NCI-H2029 treated with DMSO at 0.1 percent for 48 hours (cell line): ENCODE measurements at regions not wholly inside any gene's neighbourhood (a gene's known extent, or its start where the extent isn't known, plus 50 kb on each side); places are given as distances from the start of the nearest gene placed in this dataset.
"Not testable (repeated sequence)": the region's sequence is repeated elsewhere in the genome, so short reads cannot be mapped to it uniquely, and the experiment has no call there.

Experiments used
- DNase-seq: peaks from one replicate; lab custom pipeline; 2025; lab: John Stamatoyannopoulos, UW

GRCh38 chr3:191741847-191742350, 280.9 kb downstream of the PYDC2 start:
- not testable (repeated sequence) for DNase-seq

DNA sequence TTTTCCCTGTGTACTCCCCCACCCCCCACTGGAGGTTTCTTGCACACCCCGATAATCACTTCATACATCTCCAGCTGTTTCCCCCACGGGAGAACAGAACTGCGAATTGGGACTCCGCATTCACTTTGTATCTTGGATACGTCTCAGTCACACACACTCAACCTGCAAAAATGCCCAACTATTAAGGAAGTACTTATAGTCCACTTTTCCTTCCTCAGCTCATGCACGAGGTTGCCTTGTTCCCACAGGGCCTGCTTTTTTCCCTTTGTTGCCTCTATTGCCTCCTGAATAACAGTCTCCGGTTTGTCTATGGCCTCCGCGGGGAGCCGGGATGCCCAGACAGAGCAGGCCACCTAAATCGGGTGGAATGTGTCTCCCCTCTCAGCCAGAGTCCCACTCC, 282.3 kb downstream of the PYDC2 start:
- no peak for DNase-seq

DNA sequence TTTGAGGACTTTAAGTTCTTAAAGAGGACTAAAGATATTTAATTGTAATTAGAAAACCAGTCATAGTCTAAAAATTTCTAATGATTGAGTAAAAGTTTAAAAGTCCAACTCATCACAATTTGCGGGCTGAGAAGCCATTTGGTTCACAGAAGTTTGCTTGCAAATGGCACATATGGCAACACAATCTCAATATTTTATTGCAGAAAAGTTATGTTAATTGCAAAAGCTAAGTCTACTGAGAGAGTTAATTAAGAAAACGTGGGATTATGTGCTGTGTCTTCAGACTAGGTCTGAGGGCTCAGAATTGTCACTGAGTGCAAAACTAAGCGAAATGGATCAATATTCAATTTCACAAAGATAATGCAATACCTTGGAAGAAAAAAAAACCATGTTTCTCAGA, 289.7 kb downstream of the PYDC2 start:
- no peak for DNase-seq

DNA sequence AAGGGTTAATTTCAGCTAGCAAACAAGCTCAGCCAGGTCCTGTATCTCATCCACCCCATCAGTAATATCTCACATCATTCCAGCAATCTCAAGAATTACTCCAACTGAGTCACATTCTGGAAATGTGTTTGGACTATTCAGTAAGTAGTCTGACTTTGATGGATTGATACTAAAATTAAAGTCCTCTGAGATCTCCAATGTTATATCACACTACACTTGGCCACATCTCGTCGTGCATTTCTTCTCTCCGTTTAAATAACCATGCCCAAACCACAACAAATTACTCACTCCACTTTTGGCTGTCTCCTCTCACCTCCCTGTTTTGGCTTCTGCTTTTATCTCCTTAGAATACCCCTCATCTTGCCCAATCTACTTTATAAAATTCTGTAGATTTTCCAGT, 292.2 kb downstream of the PYDC2 start:
- no peak for DNase-seq

- no peak for DNase-seq
Observed at GRCh38 chr3:191761906-191762305, 300.9 kb downstream of the PYDC2 start.

GRCh38 chr3:191762323-191762960, 301.5 kb downstream of the PYDC2 start:
- DNase-seq, result no peak

GRCh38 chr3:191768421-191768820, 307.5 kb downstream of the PYDC2 start:
- no peak for DNase-seq

- DNase-seq, result no peak
Observed at GRCh38 chr3:191770541-191770940, 309.6 kb downstream of the PYDC2 start.

DNA sequence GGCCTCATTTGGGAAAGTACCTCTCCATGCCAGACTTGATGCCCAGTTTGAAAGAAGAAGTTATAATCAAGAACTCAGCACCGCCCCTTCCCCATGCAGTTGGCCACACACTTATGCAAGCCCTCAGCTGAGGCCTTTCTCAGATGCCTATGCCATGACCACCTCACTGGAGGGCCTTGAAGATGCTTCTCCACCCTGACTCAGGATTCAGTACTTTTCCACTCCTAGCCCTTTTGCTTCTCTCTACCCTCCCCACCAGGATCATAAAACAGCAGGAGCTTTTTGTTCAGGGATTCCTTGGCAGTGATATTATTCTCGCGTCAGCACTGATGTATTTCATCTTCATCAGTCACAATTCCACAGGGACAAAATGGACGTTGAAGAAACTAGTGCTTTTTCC, 313.5 kb downstream of the PYDC2 start:
- DNase-seq, result no peak

- no peak for DNase-seq
Observed at GRCh38 chr3:191775451-191776233, 314.7 kb downstream of the PYDC2 start.

- no peak for DNase-seq
Observed at GRCh38 chr3:191781044-191781443, 320.1 kb downstream of the PYDC2 start.

DNA sequence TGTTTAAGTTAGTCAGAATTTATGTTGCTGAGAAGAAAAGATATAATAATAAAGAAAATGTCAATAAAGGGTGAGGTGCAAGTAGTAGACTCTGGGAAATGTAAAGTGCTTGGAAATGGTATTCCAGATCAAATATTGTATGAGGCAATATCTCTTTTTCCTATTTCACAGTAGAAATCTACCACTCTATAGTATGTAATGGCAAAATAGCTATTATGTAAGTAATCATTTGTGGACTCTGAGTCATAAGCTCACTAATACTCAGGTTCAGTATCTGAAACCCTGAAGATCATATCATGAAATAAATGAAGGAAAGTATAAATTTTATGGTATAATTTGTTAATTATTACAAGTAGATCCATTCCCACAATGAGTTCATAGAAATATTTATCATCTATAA, 322.1 kb downstream of the PYDC2 start:
- DNase-seq, result no peak

GRCh38 chr3:191790934-191791333, 330.0 kb downstream of the PYDC2 start:
- no peak for DNase-seq

- no peak for DNase-seq
Observed at GRCh38 chr3:191792580-191792979, 331.6 kb downstream of the PYDC2 start.

GRCh38 chr3:191795196-191795595, 334.2 kb downstream of the PYDC2 start:
- no peak for DNase-seq

- DNase-seq, result no peak
Observed at GRCh38 chr3:191797271-191797670, 336.3 kb downstream of the PYDC2 start.

DNA sequence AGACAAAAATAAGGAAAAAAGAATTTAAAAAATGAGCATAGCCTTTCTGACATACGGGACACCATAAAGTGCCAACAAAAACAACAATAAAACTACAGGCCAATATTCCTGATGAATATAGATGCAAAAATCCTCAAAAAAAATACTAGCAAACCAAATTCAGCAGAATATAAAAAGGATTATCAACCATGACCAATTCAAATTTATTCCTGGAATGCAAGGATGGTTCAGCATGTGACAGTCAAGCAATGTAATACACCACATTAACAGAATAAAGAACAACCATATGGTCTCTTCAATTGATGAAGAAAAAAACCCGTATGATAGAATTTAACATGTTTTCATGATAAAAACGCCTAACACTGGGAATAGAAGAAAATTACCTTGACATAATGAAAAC, 341.7 kb downstream of the PYDC2 start:
- DNase-seq, result no peak

- DNase-seq, result no peak
Observed at GRCh38 chr3:191804935-191805334, 344.0 kb downstream of the PYDC2 start.

GRCh38 chr3:191808073-191808472, 347.1 kb downstream of the PYDC2 start:
- no peak for DNase-seq

GRCh38 chr3:191809326-191809949, 348.5 kb downstream of the PYDC2 start:
- DNase-seq, result no peak

DNA sequence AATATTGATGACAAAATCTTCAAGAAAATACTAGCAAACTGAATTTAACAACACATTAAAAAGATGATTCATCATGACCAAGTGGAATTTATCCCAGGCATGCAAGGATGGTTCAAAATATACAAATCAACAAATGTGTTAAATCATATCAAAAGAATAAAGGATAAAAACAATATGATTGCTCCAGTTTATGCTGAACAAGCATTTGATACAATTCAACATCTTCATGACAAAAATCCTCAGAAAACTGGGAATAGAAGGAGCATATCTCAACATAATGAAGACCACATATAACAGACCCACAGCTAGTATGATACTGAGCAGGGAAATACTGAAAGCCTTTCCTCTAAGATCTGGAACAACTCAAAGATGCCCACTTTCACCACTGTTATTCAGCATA, 352.3 kb downstream of the PYDC2 start:
- no peak for DNase-seq

GRCh38 chr3:191848818-191849217, 387.9 kb downstream of the PYDC2 start:
- DNase-seq, result no peak

- no peak for DNase-seq
Observed at GRCh38 chr3:191859531-191859930, 398.6 kb downstream of the PYDC2 start.
